Naive B cell (primary cell): ENCODE measurements at regions not wholly inside any gene's neighbourhood (a gene's known extent, or its start where the extent isn't known, plus 50 kb on each side); places are given as distances from the start of the nearest gene placed in this dataset.

Experiments
- ATAC-seq, 2 donors: fragments of 150-1000 bp; cut with Tn5 transposase; 2 replicates each; pipeline ENCODE4 v1.10.0; 2021; ENCODE audit warnings: low read depth in 2 of 2, mild to moderate bottlenecking in 2 of 2, moderate library complexity in 2 of 2
- DNase-seq: peaks from one replicate; pipeline ENCODE4 v3.0.0; 2022
- H3K27ac Mint-ChIP-seq, 6 donors: one replicate each; pipeline ENCODE4 v1.8.0; 2020 to 2022; ENCODE audit warnings: mild to moderate bottlenecking in 6 of 6, mixed read lengths in 6 of 6, moderate library complexity in 5 of 6, inconsistent platforms in 2 of 6
- H3K27me3 Mint-ChIP-seq, 3 donors: one replicate each; pipeline ENCODE4 v1.8.0; 2021 to 2022; ENCODE audit warnings: mixed read lengths in 3 of 3, mild to moderate bottlenecking in 1 of 3
- H3K36me3 Mint-ChIP-seq, 2 donors: one replicate each; pipeline ENCODE4 v1.8.0; 2020 to 2022; ENCODE audit warnings: mixed read lengths in 2 of 2, inconsistent platforms in 1 of 2, mild to moderate bottlenecking in 1 of 2
- H3K4me1 Mint-ChIP-seq, 3 donors: one replicate each; pipeline ENCODE4 v1.8.0; 2020 to 2022; ENCODE audit warnings: mixed read lengths in 3 of 3, inconsistent platforms in 1 of 3, mild to moderate bottlenecking in 1 of 3, moderate library complexity in 1 of 3
- H3K4me3 Mint-ChIP-seq, 8 donors: one replicate each; pipeline ENCODE4 v1.8.0; 2020 to 2022; ENCODE audit warnings: mild to moderate bottlenecking in 8 of 8, mixed read lengths in 8 of 8, moderate library complexity in 8 of 8, inconsistent platforms in 2 of 8
- H3K9me3 Mint-ChIP-seq, 7 donors: one replicate each; pipeline ENCODE4 v1.8.0; 2020 to 2022; ENCODE audit warnings: mixed read lengths in 7 of 7, mild to moderate bottlenecking in 5 of 7, inconsistent platforms in 2 of 7, moderate library complexity in 1 of 7

GRCh38 chr7:156121434-156121833, 309.2 kb upstream of the SHH start:
- Mint-ChIP-seq H3K36me3 (no peaks in the 10 kb centered on the region), H3K4me3 (no peak overlapping the region), H3K27ac (no peak overlapping the region), H3K4me1 (no peaks in the 10 kb centered on the region), H3K9me3 (peaks cover 0 to 2% (median 0%) of the 10 kb centered on the region in 7 donors), H3K27me3 (peaks cover 0 to 5% (median 0%) of the 10 kb centered on the region in 3 donors)
- DNase-seq, result no peak
- no peak for ATAC-seq

- Mint-ChIP-seq H3K4me1 (no peaks in the 10 kb centered on the region), H3K36me3 (no peaks in the 10 kb centered on the region), H3K9me3 (peaks cover 0 to 2% (median 0%) of the 10 kb centered on the region in 7 donors), H3K4me3 (peak overlapping the region in 1 of 8 donors; percentile 48), H3K27me3 (peaks cover 0 to 5% (median 0%) of the 10 kb centered on the region in 3 donors), H3K27ac (no peak overlapping the region)
- ATAC-seq (no peak), DNase-seq (no peak)
These were observed 308.3 kb upstream of the SHH start for GRCh38 chr7:156120552-156120951.

GRCh38 chr7:156119771-156120170, 307.5 kb upstream of the SHH start:
- Mint-ChIP-seq H3K9me3 (peaks cover 0 to 2% (median 0%) of the 10 kb centered on the region in 7 donors), H3K36me3 (no peaks in the 10 kb centered on the region), H3K27me3 (peaks cover 0 to 5% (median 0%) of the 10 kb centered on the region in 3 donors), H3K27ac (no peak overlapping the region), H3K4me3 (no peak overlapping the region), H3K4me1 (no peaks in the 10 kb centered on the region)
- no peak for DNase-seq
- ATAC-seq, result no peak

GRCh38 chr7:156118248-156118645, 306.0 kb upstream of the SHH start:
- DNase-seq (no peak), ATAC-seq (no peak)
- H3K4me3 Mint-ChIP-seq, result no peak overlapping the region
- no peaks in the 10 kb centered on the region for H3K4me1 Mint-ChIP-seq
- peaks cover 0 to 11% (median 8%) of the 10 kb centered on the region in 3 donors for H3K27me3 Mint-ChIP-seq
- H3K36me3 Mint-ChIP-seq, result no peaks in the 10 kb centered on the region
- H3K9me3 Mint-ChIP-seq, result peaks cover 0 to 2% (median 0%) of the 10 kb centered on the region in 7 donors
- H3K27ac Mint-ChIP-seq, result no peak overlapping the region

GRCh38 chr7:156117542-156118247, 305.4 kb upstream of the SHH start:
- H3K9me3 Mint-ChIP-seq, result peaks cover 0 to 2% (median 0%) of the 10 kb centered on the region in 7 donors
- DNase-seq, result no peak
- H3K4me1 Mint-ChIP-seq, result no peaks in the 10 kb centered on the region
- no peak overlapping the region for H3K4me3 Mint-ChIP-seq
- H3K27ac Mint-ChIP-seq, result no peak overlapping the region
- H3K36me3 Mint-ChIP-seq, result no peaks in the 10 kb centered on the region
- no peak for ATAC-seq
- H3K27me3 Mint-ChIP-seq, result peaks cover 0 to 11% (median 8%) of the 10 kb centered on the region in 3 donors

- Mint-ChIP-seq H3K4me1 (no peaks in the 10 kb centered on the region), H3K9me3 (no peaks in the 10 kb centered on the region), H3K36me3 (no peaks in the 10 kb centered on the region), H3K27ac (no peak overlapping the region), H3K27me3 (peaks cover 0 to 11% (median 8%) of the 10 kb centered on the region in 3 donors), H3K4me3 (no peak overlapping the region)
- DNase-seq (no peak), ATAC-seq (no peak)
These were observed 304.4 kb upstream of the SHH start for GRCh38 chr7:156116514-156117215.

- H3K9me3 Mint-ChIP-seq, result no peaks in the 10 kb centered on the region
- no peak overlapping the region for H3K27ac Mint-ChIP-seq
- H3K4me3 Mint-ChIP-seq, result no peak overlapping the region
- DNase-seq (no peak), ATAC-seq (no peak)
- H3K36me3 Mint-ChIP-seq, result no peaks in the 10 kb centered on the region
- peaks cover 0 to 11% (median 8%) of the 10 kb centered on the region in 3 donors for H3K27me3 Mint-ChIP-seq
- no peaks in the 10 kb centered on the region for H3K4me1 Mint-ChIP-seq
These were observed 303.3 kb upstream of the SHH start for GRCh38 chr7:156115582-156115981.

- no peak for DNase-seq
- no peaks in the 10 kb centered on the region for H3K4me1 Mint-ChIP-seq
- no peak overlapping the region for H3K27ac Mint-ChIP-seq
- H3K9me3 Mint-ChIP-seq, result peaks cover 0 to 2% (median 0%) of the 10 kb centered on the region in 7 donors
- ATAC-seq, result no peak
- no peak overlapping the region for H3K4me3 Mint-ChIP-seq
- peaks cover 0 to 10% (median 8%) of the 10 kb centered on the region in 3 donors for H3K27me3 Mint-ChIP-seq
- no peaks in the 10 kb centered on the region for H3K36me3 Mint-ChIP-seq
These were observed 301.5 kb upstream of the SHH start for GRCh38 chr7:156113731-156114130.

- H3K4me1 Mint-ChIP-seq, result no peaks in the 10 kb centered on the region
- H3K4me3 Mint-ChIP-seq, result no peak overlapping the region
- H3K9me3 Mint-ChIP-seq, result peaks cover 0 to 2% (median 0%) of the 10 kb centered on the region in 7 donors
- ATAC-seq, result no peak
- no peak for DNase-seq
- H3K36me3 Mint-ChIP-seq, result no peaks in the 10 kb centered on the region
- peaks cover 0 to 10% (median 8%) of the 10 kb centered on the region in 3 donors for H3K27me3 Mint-ChIP-seq
- no peak overlapping the region for H3K27ac Mint-ChIP-seq
These were observed 297.7 kb upstream of the SHH start for GRCh38 chr7:156109988-156110387.

GRCh38 chr7:156109076-156109475, 296.8 kb upstream of the SHH start:
- Mint-ChIP-seq H3K9me3 (peaks cover 0 to 2% (median 0%) of the 10 kb centered on the region in 7 donors), H3K4me1 (no peaks in the 10 kb centered on the region), H3K36me3 (no peaks in the 10 kb centered on the region), H3K27me3 (peaks cover 0 to 6% (median 4%) of the 10 kb centered on the region in 3 donors), H3K4me3 (no peak overlapping the region), H3K27ac (no peak overlapping the region)
- ATAC-seq (no peak), DNase-seq (no peak)

- ATAC-seq, result no peak
- no peaks in the 10 kb centered on the region for H3K36me3 Mint-ChIP-seq
- H3K9me3 Mint-ChIP-seq, result peaks cover 0 to 2% (median 0%) of the 10 kb centered on the region in 7 donors
- no peak overlapping the region for H3K4me3 Mint-ChIP-seq
- H3K27ac Mint-ChIP-seq, result no peak overlapping the region
- H3K27me3 Mint-ChIP-seq, result peaks cover 0 to 4% (median 0%) of the 10 kb centered on the region in 3 donors
- no peak for DNase-seq
- no peaks in the 10 kb centered on the region for H3K4me1 Mint-ChIP-seq
These were observed 295.7 kb upstream of the SHH start for GRCh38 chr7:156107957-156108356.

GRCh38 chr7:156106107-156106426, 293.8 kb upstream of the SHH start:
- Mint-ChIP-seq H3K9me3 (peaks cover 0 to 2% (median 0%) of the 10 kb centered on the region in 7 donors), H3K36me3 (no peaks in the 10 kb centered on the region), H3K4me1 (no peaks in the 10 kb centered on the region), H3K27me3 (peaks cover 0 to 4% (median 0%) of the 10 kb centered on the region in 3 donors), H3K4me3 (no peak overlapping the region), H3K27ac (no peak overlapping the region)
- DNase-seq (no peak), ATAC-seq (no peak)

- Mint-ChIP-seq H3K4me3 (no peak overlapping the region), H3K27ac (peak overlapping the region in 1 of 6 donors; percentile 14), H3K4me1 (no peaks in the 10 kb centered on the region), H3K9me3 (peaks cover 0 to 2% (median 0%) of the 10 kb centered on the region in 7 donors), H3K27me3 (peaks cover 0 to 4% (median 0%) of the 10 kb centered on the region in 3 donors), H3K36me3 (no peaks in the 10 kb centered on the region)
- ATAC-seq, result no peak
- DNase-seq, result no peak
These were observed 293.3 kb upstream of the SHH start for GRCh38 chr7:156105337-156106106.
